Right lobe of liver (tissue), 4 donors: ENCODE measurements at regions not wholly inside any gene's neighbourhood (a gene's known extent, or its start where the extent isn't known, plus 50 kb on each side); places are given as distances from the start of the nearest gene placed in this dataset.

Experiments used
- CTCF ChIP-seq, 4 donors: fragments of 200-600 bp in 3 of 4; fragments of 450-650 bp in 1 of 4; IDR thresholded peaks; one replicate each; pipeline versions ENCODE4 v1.5.1 to v1.8.0; 2016 to 2022; ENCODE audit warnings: antibody characterized with exemption in 4 of 4, mild to moderate bottlenecking in 2 of 4
- POLR2A ChIP-seq: fragments of 450-650 bp; IDR thresholded peaks from one replicate; pipeline ENCODE4 v1.6.1; 2017; ENCODE audit warnings: antibody characterized with exemption, mild to moderate bottlenecking
- donor health status: DM: no; HTN: no; CAD: no.
- donor health status: DM: no; HTN: no; CAD: no.
- donor health status: DM: no; HTN: yes; CAD: no.

- TF ChIP-seq CTCF (IDR thresholded peaks at IDR 0.05): no peak
- no peak for TF ChIP-seq POLR2A
Observed at GRCh38 chr13:97851269-97851668, 102.2 kb upstream of the IPO5 start.
